ENCODE measurements at regions not wholly inside any gene's neighbourhood (a gene's known extent, or its start where the extent isn't known, plus 50 kb on each side); places are given as distances from the start of the nearest gene placed in this dataset.
"Not testable (repeated sequence)": the region's sequence is repeated elsewhere in the genome, so short reads cannot be mapped to it uniquely, and the experiment has no call there.

- Histone ChIP-seq H2AFZ (ENCODE audit: low read depth, low read length) (no peak overlapping the region), H3K9ac (ENCODE audit: low read length) (no peak overlapping the region), H3K4me3 (ENCODE audit: low read length) (no peak overlapping the region), H3K4me2 (ENCODE audit: low read length) (no peak overlapping the region), H3F3A (ENCODE audit: insufficient read depth, low read length, poor library complexity, severe bottlenecking) (no peaks in the 10 kb centered on the region), H3K79me2 (replicated peaks; ENCODE audit: insufficient read depth, low read length) (no peaks in the 10 kb centered on the region), H3K9me3 (ENCODE audit: low read length) (no peaks in the 10 kb centered on the region), H4K20me1 (ENCODE audit: insufficient read depth) (no peaks in the 10 kb centered on the region), H3K36me3 (ENCODE audit: insufficient read depth, low read length) (no peaks in the 10 kb centered on the region), H3K27me3 (ENCODE audit: insufficient read depth, low read depth, low read length) (no peaks in the 10 kb centered on the region), H3K27ac (ENCODE audit: low read length) (no peak overlapping the region), H3K9me2 (ENCODE audit: insufficient read depth, low read length) (no peaks in the 10 kb centered on the region)
- TF ChIP-seq EZH2 (IDR thresholded peaks at IDR 0.05; ENCODE audit: borderline replicate concordance, insufficient read depth, low read length, poor library complexity, severe bottlenecking) (no peak), RAD21 (conservative IDR thresholded peaks at IDR 0.05) (no peak), MXI1 (conservative IDR thresholded peaks at IDR 0.05; ENCODE audit: poor library complexity, severe bottlenecking) (no peak), POLR2AphosphoS5 (IDR thresholded peaks at IDR 0.05) (no peak), EP300 (conservative IDR thresholded peaks at IDR 0.05; ENCODE audit: poor library complexity, severe bottlenecking) (no peak), REST (IDR thresholded peaks at IDR 0.05; ENCODE audit: borderline replicate concordance) (no peak), CTCF (IDR thresholded peaks at IDR 0.05; ENCODE audit: poor library complexity, severe bottlenecking) (no peak), SMC3 (conservative IDR thresholded peaks at IDR 0.05; ENCODE audit: poor library complexity) (no peak), TAF1 (IDR thresholded peaks at IDR 0.05; ENCODE audit: low read depth) (no peak)
Observed at GRCh38 chr3:30476368-30477084, 129.9 kb upstream of the TGFBR2 start.

GRCh38 chr3:30477149-30477921 lies 129.1 kb upstream of the TGFBR2 start:
- TF ChIP-seq EP300 (conservative IDR thresholded peaks at IDR 0.05; ENCODE audit: poor library complexity, severe bottlenecking) = no peak
- TF ChIP-seq REST (IDR thresholded peaks at IDR 0.05; ENCODE audit: borderline replicate concordance) = no peak
- no peak for TF ChIP-seq CTCF (IDR thresholded peaks at IDR 0.05; ENCODE audit: poor library complexity, severe bottlenecking)
- TF ChIP-seq POLR2AphosphoS5 (IDR thresholded peaks at IDR 0.05) = no peak
- no peak for TF ChIP-seq RAD21 (conservative IDR thresholded peaks at IDR 0.05)
- no peak for TF ChIP-seq MXI1 (conservative IDR thresholded peaks at IDR 0.05; ENCODE audit: poor library complexity, severe bottlenecking)
- H3K27ac ChIP-seq (ENCODE audit: low read length) = no peak overlapping the region
- no peaks in the 10 kb centered on the region for H3F3A ChIP-seq (ENCODE audit: insufficient read depth, low read length, poor library complexity, severe bottlenecking)
- no peaks in the 10 kb centered on the region for H3K36me3 ChIP-seq (ENCODE audit: insufficient read depth, low read length)
- H3K79me2 ChIP-seq (replicated peaks; ENCODE audit: insufficient read depth, low read length) = no peaks in the 10 kb centered on the region
- H3K9me3 ChIP-seq (ENCODE audit: low read length) = no peaks in the 10 kb centered on the region
- no peak overlapping the region for H2AFZ ChIP-seq (ENCODE audit: low read depth, low read length)
- H3K4me3 ChIP-seq (ENCODE audit: low read length) = no peak overlapping the region
- H4K20me1 ChIP-seq (ENCODE audit: insufficient read depth) = no peaks in the 10 kb centered on the region
- no peak overlapping the region for H3K9ac ChIP-seq (ENCODE audit: low read length)
- H3K9me2 ChIP-seq (ENCODE audit: insufficient read depth, low read length) = no peaks in the 10 kb centered on the region
- no peaks in the 10 kb centered on the region for H3K27me3 ChIP-seq (ENCODE audit: insufficient read depth, low read depth, low read length)
- H3K4me2 ChIP-seq (ENCODE audit: low read length) = no peak overlapping the region

- not testable (repeated sequence) for H3K4me2 ChIP-seq (ENCODE audit: low read length); H3K27ac ChIP-seq (ENCODE audit: low read length); H3K36me3 ChIP-seq (ENCODE audit: insufficient read depth, low read length); H4K20me1 ChIP-seq (ENCODE audit: insufficient read depth); H3F3A ChIP-seq (ENCODE audit: insufficient read depth, low read length, poor library complexity, severe bottlenecking); H3K79me2 ChIP-seq (replicated peaks; ENCODE audit: insufficient read depth, low read length); H3K9me3 ChIP-seq (ENCODE audit: low read length); H3K4me3 ChIP-seq (ENCODE audit: low read length); H3K9ac ChIP-seq (ENCODE audit: low read length); H3K27me3 ChIP-seq (ENCODE audit: insufficient read depth, low read depth, low read length); H3K9me2 ChIP-seq (ENCODE audit: insufficient read depth, low read length); H2AFZ ChIP-seq (ENCODE audit: low read depth, low read length)
Observed at GRCh38 chr3:30479737-30480136, 126.7 kb upstream of the TGFBR2 start.

All from neural cell (in vitro differentiated cells).